Right kidney (tissue), 1 donor: ENCODE measurements at regions not wholly inside any gene's neighbourhood (a gene's known extent, or its start where the extent isn't known, plus 50 kb on each side); places are given as distances from the start of the nearest gene placed in this dataset.
"Not testable (repeated sequence)": the region's sequence is repeated elsewhere in the genome, so short reads cannot be mapped to it uniquely, and the experiment has no call there.

Experiments used
- DNase-seq: peaks from one replicate; pipeline ENCODE4 v3.0.0-alpha.2; 2016

- DNase-seq = no peak
These were observed 481.8 kb upstream of the MEIS1 start for GRCh38 chr2:65952966-65953761.

- DNase-seq = no peak
These were observed 490.7 kb upstream of the MEIS1 start for GRCh38 chr2:65944213-65944612.

GRCh38 chr2:65943099-65943786 is 491.7 kb upstream of the MEIS1 start:
- DNase-seq = no peak

GRCh38 chr2:65940856-65941255 is 494.1 kb upstream of the MEIS1 start:
- no peak for DNase-seq

- DNase-seq = no peak
These were observed 495.2 kb upstream of the MEIS1 start for GRCh38 chr2:65939687-65940086.

GRCh38 chr2:65937379-65938160 is 497.4 kb upstream of the MEIS1 start:
- DNase-seq = no peak

- DNase-seq = no peak
These were observed 499.8 kb upstream of the MEIS1 start for GRCh38 chr2:65934992-65935629.

GRCh38 chr2:65932571-65932970 is 500.2 kb upstream of the SPRED2 start:
- no peak for DNase-seq

- no peak for DNase-seq
These were observed 498.7 kb upstream of the SPRED2 start for GRCh38 chr2:65931056-65931455.

GRCh38 chr2:65930259-65930658 is 497.9 kb upstream of the SPRED2 start:
- DNase-seq = no peak

- not testable (repeated sequence) for DNase-seq
These were observed 497.3 kb upstream of the SPRED2 start for GRCh38 chr2:65929664-65930063.

GRCh38 chr2:65922794-65923193 is 490.4 kb upstream of the SPRED2 start:
- DNase-seq = no peak

GRCh38 chr2:65922030-65922429 is 489.6 kb upstream of the SPRED2 start:
- no peak for DNase-seq

- DNase-seq = no peak
These were observed 488.7 kb upstream of the SPRED2 start for GRCh38 chr2:65921116-65921515.

- DNase-seq = no peak
These were observed 488.3 kb upstream of the SPRED2 start for GRCh38 chr2:65920659-65921058.

GRCh38 chr2:65919550-65920188 is 487.3 kb upstream of the SPRED2 start:
- DNase-seq = no peak

GRCh38 chr2:65918760-65919187 is 486.4 kb upstream of the SPRED2 start:
- DNase-seq = no peak

GRCh38 chr2:65917986-65918385 is 485.6 kb upstream of the SPRED2 start:
- no peak for DNase-seq

GRCh38 chr2:65916785-65917295 is 484.4 kb upstream of the SPRED2 start:
- DNase-seq = no peak

GRCh38 chr2:65916177-65916576 is 483.8 kb upstream of the SPRED2 start:
- DNase-seq = no peak

GRCh38 chr2:65915273-65915672 is 482.9 kb upstream of the SPRED2 start:
- no peak for DNase-seq

- no peak for DNase-seq
These were observed 481.9 kb upstream of the SPRED2 start for GRCh38 chr2:65914244-65914786.
